Suprapubic skin (tissue), 4 donors: ENCODE measurements at regions not wholly inside any gene's neighbourhood (a gene's known extent, or its start where the extent isn't known, plus 50 kb on each side); places are given as distances from the start of the nearest gene placed in this dataset.

Source experiments
- CTCF ChIP-seq, 2 donors: fragments of 200-600 bp in 1 of 2; fragments of 450-650 bp in 1 of 2; sonication (generic) in 1 of 2; IDR thresholded peaks; one replicate each; pipeline ENCODE4 v1.5.1; 2016 to 2019; ENCODE audit warnings: antibody characterized with exemption in 2 of 2, mild to moderate bottlenecking in 1 of 2, moderate library complexity in 1 of 2
- EP300 ChIP-seq: sonication (generic); formaldehyde crosslinking; IDR thresholded peaks from one replicate; pipeline ENCODE4 v1.6.1; 2017; ENCODE audit warnings: antibody characterized with exemption
- POLR2A ChIP-seq, 2 donors: fragments of 450-650 bp; IDR thresholded peaks; one replicate each; pipeline ENCODE4 v1.6.1; 2017; ENCODE audit warnings: antibody characterized with exemption in 2 of 2, mild to moderate bottlenecking in 2 of 2, moderate library complexity in 2 of 2
- POLR2AphosphoS5 ChIP-seq, 3 donors: sonication (generic); formaldehyde crosslinking; IDR thresholded peaks; one replicate each; pipeline ENCODE4 v1.6.1; 2017; ENCODE audit warnings: antibody characterized with exemption in 3 of 3

GRCh38 chr3:72191209-72191960 is 406.4 kb upstream of the PROK2 start:
- TF ChIP-seq CTCF (IDR thresholded peaks at IDR 0.05) (no peak), POLR2A (IDR thresholded peaks at IDR 0.05) (no peak), POLR2AphosphoS5 (IDR thresholded peaks at IDR 0.05) (no peak), EP300 (no peak)
